Stimulated activated CD4-positive, alpha-beta T cell treated with anti-CD3 and anti-CD28 coated beads, Interleukin-4, amount 100 ng/mL, for 48 hours (primary cell): ENCODE measurements at regions not wholly inside any gene's neighbourhood (a gene's known extent, or its start where the extent isn't known, plus 50 kb on each side); places are given as distances from the start of the nearest gene placed in this dataset.

Experiments used
- DNase-seq, 2 donors: peaks; one replicate each; pipeline ENCODE4 v3.0.0-alpha.2; 2020; ENCODE audit warnings: low read depth in 2 of 2

DNA sequence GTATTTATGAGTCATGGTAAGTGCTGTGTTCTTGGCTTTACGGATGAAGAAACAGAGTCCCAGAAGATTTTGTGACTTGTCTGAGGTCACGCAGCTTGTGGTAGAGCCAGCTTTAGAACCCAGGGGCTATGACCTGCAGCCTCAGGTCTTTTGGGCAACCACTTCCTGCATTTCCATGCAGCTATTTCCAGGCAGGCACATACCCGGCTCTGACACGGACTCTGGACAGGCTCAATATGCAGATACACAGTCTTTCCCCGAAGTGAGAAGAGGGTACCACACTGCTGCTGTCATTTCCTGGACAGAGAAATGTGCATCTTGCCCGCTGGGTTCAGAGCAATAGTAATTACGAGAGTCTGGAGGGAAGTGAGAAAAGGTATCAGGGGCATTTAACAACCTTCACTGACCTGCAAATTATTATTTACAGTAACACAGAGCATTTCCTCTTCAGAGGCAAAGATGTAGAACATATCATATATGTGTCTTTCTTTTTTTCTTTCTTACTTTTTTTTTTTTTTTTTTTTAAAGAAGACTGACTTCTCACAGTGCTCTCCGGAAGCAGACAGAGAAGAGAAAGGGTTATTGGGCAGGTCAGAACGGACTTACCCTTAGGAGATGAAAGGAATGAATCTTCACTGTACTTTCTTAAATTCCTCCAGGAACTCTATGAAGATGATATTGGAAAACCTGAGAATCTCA is 185.1 kb downstream of the CLIC5 start:
- DNase-seq, result peak; percentile 31 to 65

- DNase-seq, result no peak
These were observed 185.8 kb downstream of the CLIC5 start for GRCh38 chr6:45829873-45830272.

- DNase-seq, result no peak
These were observed 187.6 kb downstream of the CLIC5 start for GRCh38 chr6:45827952-45828530.

DNA sequence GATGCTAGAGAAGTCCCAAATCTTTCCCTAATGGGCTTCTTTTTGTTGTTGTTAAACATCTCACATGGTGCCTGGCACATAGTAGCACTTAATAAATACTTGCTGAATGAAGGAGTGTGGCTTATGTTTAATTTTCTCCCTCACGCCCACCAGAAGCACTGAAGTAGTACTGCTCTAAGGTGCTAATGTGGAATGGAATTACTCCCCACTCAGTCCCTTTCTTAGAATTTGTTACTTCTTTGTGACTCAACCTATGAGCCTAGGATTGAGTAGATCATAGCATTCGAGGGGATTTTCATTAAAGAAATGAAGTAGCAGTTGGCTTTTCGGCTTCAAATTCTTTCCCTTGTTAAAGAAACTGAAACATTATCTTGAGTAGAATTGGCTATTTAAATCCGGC is 192.8 kb downstream of the CLIC5 start:
- no peak for DNase-seq

DNA sequence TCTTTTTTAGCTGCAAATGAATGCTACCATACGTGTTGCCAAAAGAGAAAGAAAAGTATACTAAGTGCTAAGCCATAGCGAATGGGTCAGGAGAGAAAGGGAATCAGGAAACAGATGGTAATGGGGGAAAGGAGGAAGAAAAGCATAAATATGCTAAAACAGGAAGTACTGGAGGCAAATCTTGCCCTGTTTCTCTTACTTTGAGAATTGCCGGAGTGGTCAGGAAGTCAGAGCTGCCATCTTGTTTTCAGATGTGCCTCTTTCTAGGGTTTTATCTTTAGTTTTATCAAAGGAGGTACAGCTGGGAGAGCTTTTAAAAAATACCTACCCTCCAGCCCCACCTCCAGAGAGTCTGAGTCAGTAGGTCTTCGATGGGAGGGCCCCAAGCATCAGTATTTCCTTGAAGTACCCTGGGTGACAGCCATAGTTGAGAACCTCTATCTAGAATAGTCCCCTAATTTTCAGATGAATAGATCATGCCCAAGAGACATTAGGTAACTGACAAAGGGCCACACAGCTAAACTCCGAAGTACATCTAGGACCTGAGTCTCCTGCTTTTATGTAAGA is 193.3 kb downstream of the CLIC5 start:
- no peak for DNase-seq

GRCh38 chr6:45818655-45819054 is 197.0 kb downstream of the CLIC5 start:
- DNase-seq, result no peak

DNA sequence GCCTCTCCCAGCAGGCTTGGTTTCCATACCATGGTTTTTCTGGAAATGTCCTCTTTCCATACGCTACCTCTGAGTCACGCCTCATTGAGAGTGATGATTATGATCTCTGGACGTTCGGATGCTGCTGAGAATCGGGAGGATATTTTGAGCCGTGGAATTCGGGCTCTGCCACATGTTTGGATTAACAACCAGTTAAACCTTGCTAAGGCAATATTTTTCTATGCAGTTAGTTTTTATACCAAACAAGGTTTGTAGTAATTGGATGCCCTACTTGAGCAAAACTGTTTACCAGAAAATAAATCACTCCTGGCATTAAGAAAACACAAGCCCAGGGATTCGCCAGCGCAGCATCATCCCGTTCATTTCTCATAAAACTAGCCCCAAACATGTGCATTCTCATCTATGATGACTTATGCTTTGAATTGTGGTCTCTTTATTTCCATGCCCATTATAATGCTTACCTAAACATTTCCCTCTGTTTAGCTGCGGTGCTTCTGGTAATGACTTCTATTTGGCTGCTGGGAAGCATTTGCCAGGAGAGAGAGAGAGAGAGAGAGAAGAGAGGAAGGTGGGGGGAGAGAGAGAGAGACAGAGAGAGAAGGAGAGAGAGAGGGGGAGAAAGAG is 198.9 kb downstream of the CLIC5 start:
- no peak for DNase-seq

DNA sequence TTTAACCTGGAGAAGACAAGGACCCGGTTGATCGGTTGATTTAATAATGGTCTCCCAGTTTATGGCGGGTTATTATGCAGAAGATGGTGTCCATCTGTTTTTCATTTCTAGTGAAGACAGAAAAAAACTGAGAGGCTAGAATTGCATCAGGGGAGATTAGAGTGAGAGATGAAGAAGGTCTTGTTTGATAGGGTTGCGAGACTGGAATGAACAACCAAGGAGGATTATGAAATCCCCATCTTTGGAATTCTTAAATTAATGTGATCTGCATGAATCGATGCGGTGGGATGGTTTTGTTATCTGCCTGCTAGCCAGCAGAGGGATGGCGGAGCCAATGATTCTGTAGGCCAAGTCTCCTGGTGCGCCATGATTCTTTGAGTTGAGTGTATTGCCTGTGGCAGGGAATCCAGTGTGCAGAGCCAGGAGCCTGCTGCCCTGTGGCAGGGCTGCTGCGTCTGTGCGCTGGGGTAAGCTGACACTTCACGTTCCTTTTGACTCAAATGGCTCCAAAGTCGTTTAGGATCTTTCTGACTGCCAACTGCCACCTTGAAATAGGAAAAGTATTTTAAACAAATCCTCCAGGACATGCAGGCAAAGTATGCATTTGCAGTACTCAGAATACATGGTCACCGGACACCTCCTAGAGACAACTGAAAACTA is 200.1 kb downstream of the CLIC5 start:
- no peak for DNase-seq

GRCh38 chr6:45814772-45815171 is 200.9 kb downstream of the CLIC5 start:
- no peak for DNase-seq

DNA sequence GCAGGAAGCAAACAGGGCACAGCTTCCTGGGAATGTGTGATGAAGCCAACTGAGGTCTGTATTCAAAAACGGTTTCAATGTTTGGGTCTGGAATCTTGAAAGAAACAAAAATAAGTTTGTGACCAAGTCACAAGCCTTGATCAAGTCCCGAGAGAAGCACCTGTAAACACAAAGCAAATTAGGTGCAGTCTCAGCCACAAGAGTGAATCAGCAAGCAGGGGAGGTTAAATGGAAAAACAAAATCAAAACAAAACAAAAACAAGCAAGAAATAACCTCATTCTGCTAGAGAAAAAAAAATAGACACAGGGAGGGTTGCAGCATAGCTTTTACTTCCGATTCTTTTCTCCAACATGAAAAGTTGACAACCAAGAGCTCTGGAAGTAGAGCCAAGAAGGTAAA is 201.7 kb downstream of the CLIC5 start:
- DNase-seq, result no peak

GRCh38 chr6:45812922-45813321 is 202.7 kb downstream of the CLIC5 start:
- DNase-seq, result no peak

- DNase-seq, result no peak
These were observed 206.7 kb downstream of the CLIC5 start for GRCh38 chr6:45808917-45809316.

GRCh38 chr6:45808042-45808645 is 207.5 kb downstream of the CLIC5 start:
- DNase-seq, result no peak

DNA sequence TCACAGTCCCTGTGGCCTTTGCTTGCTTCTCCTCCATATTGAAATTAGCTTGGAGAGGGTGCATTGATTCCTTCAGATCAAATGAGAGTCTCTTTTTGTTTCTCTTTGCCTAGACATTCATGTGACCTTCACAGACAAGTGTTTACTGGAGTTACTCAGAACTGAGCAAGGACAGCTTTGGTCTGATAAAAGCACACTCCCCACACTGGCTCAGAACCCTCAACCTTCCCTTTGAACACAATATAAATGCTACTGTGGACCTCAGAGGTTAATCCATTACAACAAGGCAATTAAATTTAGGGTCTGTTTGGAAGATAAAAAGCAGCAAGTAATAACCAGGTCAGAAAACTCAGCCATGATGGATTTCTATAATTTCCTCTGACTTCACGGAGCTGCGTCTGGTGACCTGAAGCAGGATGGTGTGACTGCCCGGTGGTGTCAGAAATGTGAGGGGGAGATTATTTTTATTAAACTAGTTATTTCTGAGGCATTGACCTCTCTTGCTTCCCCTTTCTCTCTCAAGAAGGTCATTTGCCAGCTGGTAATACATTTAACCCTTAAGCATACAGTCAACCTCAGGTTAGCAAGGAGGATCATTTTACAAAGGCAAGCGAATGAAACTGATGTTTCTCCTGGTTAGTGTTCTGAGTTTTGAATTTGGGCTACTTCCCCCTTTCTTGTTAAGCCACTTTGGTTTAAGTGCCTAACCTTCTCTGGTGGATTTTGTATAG is 208.2 kb downstream of the CLIC5 start:
- no peak for DNase-seq

GRCh38 chr6:45806172-45806571 is 209.5 kb downstream of the CLIC5 start:
- no peak for DNase-seq

DNA sequence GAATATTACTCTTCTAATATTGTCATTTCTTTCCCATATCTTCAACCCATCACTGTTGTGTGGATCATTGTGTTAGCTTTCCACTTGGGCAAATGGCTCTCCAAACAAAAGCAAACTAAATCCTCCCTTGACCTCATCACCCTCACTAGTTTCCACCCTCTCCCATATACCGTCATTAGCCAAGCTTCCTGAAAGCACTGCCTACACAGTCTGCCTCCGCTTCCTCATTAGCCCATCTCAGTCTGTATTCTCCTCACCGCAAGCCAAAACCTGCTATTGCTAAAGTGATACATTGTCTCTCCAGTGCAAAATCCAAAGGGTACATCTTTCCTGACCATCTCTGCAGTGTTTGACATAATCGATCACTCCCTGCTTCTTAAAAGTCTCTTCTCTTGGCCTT is 212.6 kb downstream of the CLIC5 start:
- no peak for DNase-seq

- DNase-seq, result peak; percentile 40 to 64
These were observed 214.0 kb downstream of the CLIC5 start for GRCh38 chr6:45801471-45802289.

DNA sequence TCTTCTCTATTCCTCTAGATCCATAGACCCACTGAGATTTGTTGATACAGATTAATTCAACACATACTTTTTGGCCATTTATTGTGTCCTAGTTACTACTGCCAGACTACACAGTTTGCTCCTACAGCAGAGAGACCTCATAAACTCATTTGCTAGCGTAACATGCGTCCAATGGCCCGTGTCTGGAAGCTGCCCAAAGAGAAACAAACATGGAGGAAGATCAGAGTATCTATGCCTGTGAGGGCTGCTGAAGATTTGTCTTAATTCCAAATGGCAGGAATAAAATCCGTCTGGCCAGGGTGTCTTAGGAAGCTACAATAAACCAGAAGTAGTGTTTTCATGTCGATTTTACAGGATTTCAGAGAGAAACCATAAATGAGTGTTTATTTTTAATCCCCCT is 214.7 kb downstream of the CLIC5 start:
- DNase-seq, result no peak

- DNase-seq, result no peak
These were observed 220.0 kb downstream of the CLIC5 start for GRCh38 chr6:45795678-45796077.

DNA sequence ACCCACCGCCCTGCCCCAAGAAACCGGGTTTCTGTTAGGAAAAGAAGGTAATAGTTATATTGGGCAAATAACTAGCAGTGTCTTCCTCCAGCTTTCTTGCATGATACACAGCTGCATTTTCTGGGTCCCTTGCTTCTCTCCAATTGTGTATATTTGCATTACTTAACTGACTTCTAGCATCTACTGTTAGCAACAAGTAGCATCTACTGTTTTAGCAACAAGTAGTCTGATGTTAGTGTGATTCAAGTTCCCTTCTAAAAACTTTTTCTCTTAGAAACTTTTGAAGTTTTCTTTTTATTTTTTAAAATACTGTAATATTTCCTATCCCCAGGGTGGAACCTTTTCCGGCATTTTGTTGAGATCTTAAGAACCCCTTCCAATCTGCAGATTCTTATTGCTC is 221.2 kb downstream of the CLIC5 start:
- no peak for DNase-seq
